ENCODE measurements at regions not wholly inside any gene's neighbourhood (a gene's known extent, or its start where the extent isn't known, plus 50 kb on each side); places are given as distances from the start of the nearest gene placed in this dataset.

GRCh38 chr16:35557731-35558130 is 2098.3 kb downstream of the TP53TG3F start:
- ATAC-seq = no peak
- no peaks in the 10 kb centered on the region for H3K4me1 ChIP-seq (replicated peaks in 1 of 2; ENCODE audit: control insufficient read depth in 2 of 2, insufficient read depth in 2 of 2, low read length in 2 of 2)
- in situ Hi-C loops (cut with MboI) (no loop called here), intact Hi-C loops (cut with micrococcal nuclease) (no loop called here)
- H3K9me1 ChIP-seq (ENCODE audit: control insufficient read depth, insufficient read depth, low read length) = no peaks in the 10 kb centered on the region
- no peak overlapping the region for H2AFZ ChIP-seq (ENCODE audit: low read depth, low read length)
- POLR2A ChIA-PET = no interaction called here
- no peak overlapping the region for H3K27ac ChIP-seq (ENCODE audit: extremely low read depth, low read depth, low read length)
- no peaks in the 10 kb centered on the region for H3K79me2 ChIP-seq (ENCODE audit: control insufficient read depth, insufficient read depth, low read length)
- H4K20me1 ChIP-seq (replicated peaks; ENCODE audit: control insufficient read depth, insufficient read depth, low read length) = no peaks in the 10 kb centered on the region
- no peaks in the 10 kb centered on the region for H3K9me3 ChIP-seq (replicated peaks; ENCODE audit: control insufficient read depth, insufficient read depth, low read depth, low read length)
- no TSS peak for BruUV-seq (replicated peaks)
- H3K27me3 ChIP-seq (ENCODE audit: control insufficient read depth in 2 of 2, insufficient read depth in 2 of 2, low read length in 2 of 2) = no peaks in the 10 kb centered on the region
- WGBS (ENCODE audit: insufficient coverage, low coverage, missing lambda C conversion rate) = 0% methylated on average over 2 of the region's 2 CpGs
- no peak for DNase-seq (ENCODE audit: extremely low read depth in 1 of 4, low spot score in 3 of 4)
- TF ChIP-seq ARID4B (CRISPR knock-in tag; IDR thresholded peaks at IDR 0.05) (no peak), ARID1B (IDR thresholded peaks at IDR 0.05) (no peak), ILK (tag; IDR thresholded peaks at IDR 0.05; ENCODE audit: borderline replicate concordance, low read depth) (no peak), HDGF (IDR thresholded peaks at IDR 0.05) (no peak), SMC3 (conservative IDR thresholded peaks at IDR 0.05; ENCODE audit: insufficient read depth, low read depth, low read length) (no peak), PTBP1 (IDR thresholded peaks at IDR 0.05; ENCODE audit: low read depth, low read length) (no peak), ZNF668 (CRISPR knock-in tag; IDR thresholded peaks at IDR 0.05) (no peak), ZKSCAN1 (IDR thresholded peaks at IDR 0.05; ENCODE audit: low read depth, low read length) (no peak), ZNF280A (IDR thresholded peaks at IDR 0.05; ENCODE audit: low read depth, partially characterized antibody) (no peak), ZNF431 (CRISPR knock-in tag; IDR thresholded peaks at IDR 0.05) (no peak)
- H3K4me3 ChIP-seq = no peak overlapping the region
- no peak overlapping the region for H3K9ac ChIP-seq (ENCODE audit: insufficient read depth in 1 of 2, low read depth in 2 of 2, low read length in 2 of 2)
- H3K36me3 ChIP-seq (ENCODE audit: control insufficient read depth, insufficient read depth, low read length) = no peaks in the 10 kb centered on the region
- no peak overlapping the region for H3K4me2 ChIP-seq (ENCODE audit: insufficient read depth, low read length)
- CTCF ChIA-PET (ENCODE audit: low intra/inter-chr PET ratio) = no interaction called here
- FAIRE-seq = no peak

Measured in K562 (cell line).